ENCODE measurements at regions not wholly inside any gene's neighbourhood (a gene's known extent, or its start where the extent isn't known, plus 50 kb on each side); places are given as distances from the start of the nearest gene placed in this dataset.

GRCh38 chr15:53462651-53463050 is 296.8 kb downstream of the WDR72 start:
- no peak for DNase-seq (ENCODE audit: low read depth in 1 of 2, low spot score in 1 of 2)

DNA sequence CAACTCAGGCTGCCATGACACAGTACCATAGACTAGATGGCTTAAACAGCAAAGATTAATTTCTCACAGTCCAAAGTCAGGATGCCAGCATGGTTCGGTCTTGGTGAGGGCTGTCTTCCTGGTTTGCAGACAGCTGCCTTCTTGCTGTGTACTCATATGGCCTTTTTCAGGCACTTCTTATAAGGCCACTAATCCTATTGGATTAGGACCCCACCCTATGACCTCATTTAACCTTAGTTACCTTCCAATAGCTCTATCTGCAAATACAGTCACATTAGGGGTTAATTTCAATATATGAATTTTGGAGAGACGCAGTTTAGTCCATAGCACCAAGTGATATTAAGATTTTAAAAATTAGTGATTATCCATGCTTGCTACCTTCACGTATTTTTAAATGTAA is 297.8 kb downstream of the WDR72 start:
- no peak for DNase-seq (ENCODE audit: low read depth in 1 of 2, low spot score in 1 of 2)

- DNase-seq (ENCODE audit: low read depth in 1 of 2, low spot score in 1 of 2), result no peak
These were observed 300.7 kb downstream of the WDR72 start for GRCh38 chr15:53458736-53459135.

DNA sequence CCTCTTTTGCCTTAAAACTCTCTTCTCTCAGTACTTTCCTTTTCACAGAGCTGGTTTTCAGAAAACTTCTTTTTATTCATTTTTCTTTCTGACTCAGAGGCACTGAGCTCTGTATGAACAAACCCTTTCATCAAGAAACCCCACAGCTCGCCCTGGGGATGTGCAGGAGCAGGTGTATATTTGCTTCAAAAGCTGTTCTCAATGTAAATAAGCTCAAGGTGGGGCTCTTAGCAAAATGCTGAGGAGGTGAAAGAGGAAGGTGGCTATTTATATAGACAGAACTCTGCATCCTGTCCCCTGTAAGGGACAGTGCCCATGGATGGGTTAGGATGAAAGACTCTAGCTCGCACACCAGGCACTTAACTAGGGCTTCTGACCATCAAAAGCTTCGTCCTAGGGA is 302.0 kb downstream of the WDR72 start:
- no peak for DNase-seq (ENCODE audit: low read depth in 1 of 2, low spot score in 1 of 2)

DNA sequence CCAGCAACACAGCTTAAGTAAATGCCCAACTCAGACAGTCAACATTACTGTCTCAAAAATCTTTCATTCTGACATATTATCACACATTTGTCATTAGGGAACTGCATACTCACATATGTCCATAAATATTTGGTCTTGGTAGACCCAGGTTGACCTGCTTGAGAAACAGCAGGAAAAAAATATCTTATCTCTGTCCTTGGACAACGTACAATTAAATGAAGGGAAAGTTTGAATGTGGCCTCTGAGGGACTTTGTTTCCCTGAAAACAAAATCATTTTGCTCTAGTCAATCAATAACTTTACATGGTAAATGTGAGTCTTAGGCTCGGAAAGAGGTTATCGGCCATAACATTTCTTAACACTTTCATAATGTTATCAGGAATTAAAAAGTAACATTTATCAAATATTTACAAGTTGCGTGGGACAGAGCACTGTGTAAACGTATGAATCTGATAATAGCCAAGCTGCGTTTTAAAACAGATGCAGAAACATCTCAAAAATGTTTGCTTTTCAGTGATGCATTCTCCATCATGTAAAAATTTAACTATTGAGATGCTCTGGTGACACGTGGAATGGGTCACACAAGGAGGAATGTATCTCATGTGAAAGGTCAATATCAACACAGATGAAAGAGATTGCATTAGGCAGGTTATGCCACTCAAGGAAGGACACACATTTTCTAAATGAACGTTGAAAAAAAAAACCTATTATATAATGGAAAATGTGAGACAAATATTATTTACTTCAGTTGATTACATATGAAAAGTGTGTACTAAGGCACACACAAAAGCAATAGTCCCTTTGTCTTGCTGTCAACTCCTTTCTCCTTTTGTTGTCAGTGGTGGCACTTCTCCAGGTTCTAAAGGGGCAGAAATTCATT is 304.4 kb downstream of the WDR72 start:
- DNase-seq (ENCODE audit: low read depth in 1 of 2, low spot score in 1 of 2), result no peak

DNA sequence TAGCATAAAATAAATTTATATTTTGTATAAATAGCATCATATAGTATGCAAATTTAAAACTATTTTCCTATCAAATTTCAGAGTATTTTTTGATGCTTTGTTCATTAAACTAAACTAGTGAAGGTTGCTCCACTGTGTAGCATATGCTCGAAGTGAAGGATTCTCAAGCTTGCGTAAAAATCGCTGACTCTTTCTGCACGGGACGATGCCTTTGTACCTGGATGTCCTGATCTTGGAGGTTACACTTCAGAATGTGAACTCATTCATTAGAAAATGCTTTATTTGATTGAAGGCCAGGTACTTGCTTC is 305.0 kb downstream of the WDR72 start:
- no peak for DNase-seq (ENCODE audit: low read depth in 1 of 2, low spot score in 1 of 2)

DNA sequence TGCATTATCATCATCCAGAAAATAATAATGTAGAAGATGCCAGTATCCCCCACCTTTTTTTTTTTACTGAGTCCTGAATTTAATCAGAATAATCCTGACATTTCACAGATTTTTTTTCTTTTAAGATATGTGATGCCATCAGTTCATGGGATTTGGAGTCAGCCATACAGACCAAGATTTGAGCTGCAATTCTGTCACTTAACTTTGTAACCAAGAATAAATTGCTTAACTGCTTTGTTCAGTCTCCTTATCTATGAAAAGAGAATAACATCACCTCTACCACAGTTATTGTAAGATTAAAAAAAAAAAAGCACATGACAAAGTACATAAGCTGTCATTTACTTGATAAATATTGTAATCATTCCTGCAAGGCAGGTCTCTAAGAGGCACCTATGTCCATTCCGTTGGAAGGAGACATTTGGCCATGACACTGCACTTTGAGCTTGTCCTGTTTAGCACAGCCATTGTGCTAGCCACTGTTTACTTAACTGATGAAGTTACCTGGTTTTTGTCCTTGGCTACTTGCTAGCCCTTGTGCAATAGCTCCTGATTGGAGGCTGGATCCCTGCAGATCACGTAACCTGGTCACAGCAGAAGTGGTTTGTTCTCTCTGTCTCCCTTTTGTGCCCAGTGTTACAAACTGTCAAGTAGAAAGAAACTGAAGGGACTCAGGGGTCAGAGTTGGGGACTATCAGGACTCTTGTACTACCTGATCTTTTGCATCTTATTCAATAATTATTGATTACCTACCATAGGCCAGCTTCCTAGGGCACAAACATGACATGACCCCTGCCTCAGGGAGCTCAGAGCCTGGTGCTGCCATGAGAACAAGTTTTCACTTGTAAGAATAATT is 306.0 kb downstream of the WDR72 start:
- DNase-seq (ENCODE audit: low read depth in 1 of 2, low spot score in 1 of 2), result no peak

DNA sequence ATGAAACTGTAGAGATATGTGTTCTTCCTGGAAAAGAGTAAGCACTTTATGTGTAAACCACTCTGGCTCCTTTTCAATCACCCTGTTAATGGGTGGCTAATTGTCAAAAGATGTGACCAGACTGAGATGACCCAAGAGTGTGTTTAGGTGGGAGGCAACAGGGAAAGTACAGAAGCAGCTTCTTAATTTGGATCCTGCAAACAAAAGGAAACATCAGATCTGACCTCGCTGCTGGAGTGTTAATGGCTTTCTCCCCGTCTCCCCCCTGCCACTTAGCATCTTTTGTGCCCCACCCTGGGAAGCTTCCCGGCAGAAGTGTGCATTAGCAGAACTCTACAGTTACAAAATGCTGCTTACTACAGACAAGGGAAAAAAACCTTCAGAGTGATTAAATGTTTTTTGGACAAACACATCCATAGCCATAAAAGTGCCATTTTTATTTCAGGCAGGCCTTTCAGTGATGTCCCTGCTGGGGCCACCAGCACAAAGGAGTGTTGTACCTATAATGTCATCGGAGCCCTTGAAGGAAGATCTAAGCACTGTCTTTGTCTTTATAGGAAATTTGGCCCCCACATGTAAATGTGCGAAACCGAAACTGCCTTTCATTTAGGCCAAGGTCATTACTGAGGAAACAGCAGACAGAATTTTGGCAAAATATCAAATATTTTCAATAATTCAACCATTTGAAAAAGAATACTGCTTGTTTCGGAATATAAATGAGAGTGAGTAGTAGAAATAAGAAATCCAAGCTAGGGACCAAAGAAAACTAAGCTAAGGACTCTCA is 311.0 kb downstream of the WDR72 start:
- DNase-seq (ENCODE audit: low read depth in 1 of 2, low spot score in 1 of 2), result no peak

- DNase-seq (ENCODE audit: low read depth in 1 of 2, low spot score in 1 of 2), result no peak
These were observed 311.7 kb downstream of the WDR72 start for GRCh38 chr15:53447742-53448141.

DNA sequence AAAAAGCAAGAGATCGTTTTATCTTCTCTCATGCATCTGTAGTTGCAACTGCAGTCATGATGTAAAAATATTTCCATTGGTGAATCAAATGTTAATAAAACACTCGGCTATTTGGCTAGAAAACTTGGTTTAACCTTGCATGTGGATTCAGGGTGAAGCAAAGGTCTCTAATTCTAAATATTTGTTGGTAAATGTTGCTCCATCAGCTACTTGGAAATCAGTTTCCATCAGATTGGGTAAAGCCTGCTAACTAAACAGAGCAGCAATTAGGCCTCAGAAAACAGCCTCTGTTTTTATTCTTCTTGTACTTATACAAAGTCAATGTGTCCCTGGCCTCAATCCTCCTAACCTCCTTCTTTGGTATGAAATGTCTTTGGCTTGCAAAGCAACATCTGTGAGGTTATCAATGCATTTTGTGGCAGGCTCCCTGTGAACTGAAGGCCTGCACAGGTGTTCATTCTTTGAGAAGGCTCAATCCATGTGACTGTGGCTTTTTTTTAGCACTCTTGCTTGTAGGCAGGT is 312.3 kb downstream of the WDR72 start:
- DNase-seq (ENCODE audit: low read depth in 1 of 2, low spot score in 1 of 2), result no peak

DNA sequence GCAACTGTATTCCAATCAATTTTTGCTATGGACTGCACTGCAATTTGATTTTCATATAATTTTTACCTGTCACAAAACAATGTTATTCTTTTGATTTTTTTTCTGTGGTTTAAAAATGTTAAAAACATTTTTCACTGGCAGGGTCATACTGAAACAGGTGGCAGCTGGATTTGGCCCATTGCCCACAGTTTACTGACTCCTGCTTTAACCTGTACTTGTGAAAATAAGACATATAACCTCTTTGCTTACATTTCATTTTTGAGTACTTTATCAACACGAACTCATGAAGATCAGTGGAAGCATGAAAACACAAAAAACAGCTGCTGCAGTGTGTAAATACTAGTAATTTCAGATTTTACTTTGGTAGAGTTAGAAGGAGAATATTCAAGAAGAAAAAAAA is 313.1 kb downstream of the WDR72 start:
- no peak for DNase-seq (ENCODE audit: low read depth in 1 of 2, low spot score in 1 of 2)

GRCh38 chr15:53445531-53445930 is 313.9 kb downstream of the WDR72 start:
- no peak for DNase-seq (ENCODE audit: low read depth in 1 of 2, low spot score in 1 of 2)

- DNase-seq (ENCODE audit: low read depth in 1 of 2, low spot score in 1 of 2), result no peak
These were observed 321.2 kb downstream of the WDR72 start for GRCh38 chr15:53437985-53438841.

GRCh38 chr15:53437366-53437765 is 322.1 kb downstream of the WDR72 start:
- no peak for DNase-seq (ENCODE audit: low read depth in 1 of 2, low spot score in 1 of 2)

GRCh38 chr15:53434174-53434678 is 325.2 kb downstream of the WDR72 start:
- no peak for DNase-seq (ENCODE audit: low read depth in 1 of 2, low spot score in 1 of 2)

- DNase-seq (ENCODE audit: low read depth in 1 of 2, low spot score in 1 of 2), result no peak
These were observed 343.1 kb downstream of the WDR72 start for GRCh38 chr15:53416219-53416940.

GRCh38 chr15:53414167-53414566 is 345.3 kb downstream of the WDR72 start:
- DNase-seq (ENCODE audit: low read depth in 1 of 2, low spot score in 1 of 2), result no peak

- DNase-seq (ENCODE audit: low read depth in 1 of 2, low spot score in 1 of 2), result no peak
These were observed 346.9 kb downstream of the WDR72 start for GRCh38 chr15:53412542-53412941.

DNA sequence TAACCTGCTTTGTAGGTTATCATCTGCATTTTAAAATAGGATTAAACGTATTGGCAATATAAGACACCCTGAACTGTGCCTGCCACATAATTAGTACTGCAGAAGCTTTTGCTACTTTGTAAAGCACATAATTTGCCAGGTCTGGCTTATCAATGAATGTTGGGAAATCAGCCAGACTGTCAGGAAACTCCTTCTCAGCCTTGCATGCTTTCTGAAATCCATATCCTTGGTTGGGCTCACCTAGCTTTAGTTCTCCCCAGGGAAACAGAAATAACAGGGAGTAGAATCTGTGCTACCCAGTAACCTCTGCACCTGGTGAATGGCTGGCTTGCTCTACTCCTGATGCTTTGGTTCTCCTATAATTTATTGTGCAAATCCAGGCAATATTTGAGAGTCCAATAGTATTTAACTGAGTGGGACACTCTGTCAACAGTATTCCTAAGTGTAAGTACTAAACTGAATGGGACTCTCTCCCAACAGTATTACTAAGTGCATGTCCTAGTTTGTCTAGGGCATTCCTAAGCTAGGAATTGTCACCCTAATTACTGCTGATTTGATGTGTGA is 354.5 kb downstream of the WDR72 start:
- no peak for DNase-seq (ENCODE audit: low read depth in 1 of 2, low spot score in 1 of 2)

Data from activated CD4-positive, alpha-beta T cell treated with anti-CD3 and anti-CD28 coated beads, Interleukin-2, amount 50 U/mL, for 24 hours (primary cell).